Mesendoderm (in vitro differentiated cells): ENCODE measurements at regions not wholly inside any gene's neighbourhood (a gene's known extent, or its start where the extent isn't known, plus 50 kb on each side); places are given as distances from the start of the nearest gene placed in this dataset.

Experiments
- DNase-seq: peaks from one replicate; pipeline ENCODE4 v3.0.0; 2013
- H2AK5ac ChIP-seq: 2 replicates; pipeline ENCODE4 v1.6.1; 2013; ENCODE audit warnings: low read length, inconsistent platforms
- H2BK120ac ChIP-seq: 2 replicates; pipeline ENCODE4 v1.6.1; 2013; ENCODE audit warnings: low read depth, mild to moderate bottlenecking, low read length, moderate library complexity, mixed read lengths
- H2BK15ac ChIP-seq: replicated peaks from 2 replicates; pipeline ENCODE4 v1.6.1; 2013; ENCODE audit warnings: low read depth, mild to moderate bottlenecking, moderate library complexity
- H2BK5ac ChIP-seq: 2 replicates; pipeline ENCODE4 v1.6.1; 2013; ENCODE audit warnings: low read length, inconsistent platforms
- H3K18ac ChIP-seq: 2 replicates; pipeline ENCODE4 v1.6.1; 2013; ENCODE audit warnings: mild to moderate bottlenecking, low read length, mixed read lengths
- H3K23ac ChIP-seq: one replicate; pipeline ENCODE4 v1.6.1; 2013; ENCODE audit warnings: low read length
- H3K27ac ChIP-seq: 2 replicates; pipeline ENCODE4 v1.5.1; 2013; ENCODE audit warnings: low read depth, mild to moderate bottlenecking, inconsistent platforms, low read length, moderate library complexity
- H3K27me3 ChIP-seq: 2 replicates; pipeline ENCODE4 v1.6.1; 2013; ENCODE audit warnings: low read length, control low read depth, mild to moderate bottlenecking, inconsistent platforms; ENCODE audit not compliant: insufficient read depth, poor library complexity
- H3K36me3 ChIP-seq: 2 replicates; pipeline ENCODE4 v1.6.1; 2013; ENCODE audit warnings: low read length, inconsistent platforms; ENCODE audit not compliant: control insufficient read depth, insufficient read depth
- H3K4ac ChIP-seq: one replicate; pipeline ENCODE4 v1.6.1; 2013; ENCODE audit warnings: low read depth, mild to moderate bottlenecking, low read length, moderate library complexity
- H3K4me1 ChIP-seq: 2 replicates; pipeline ENCODE4 v1.6.1; 2013; ENCODE audit warnings: low read depth, low read length, inconsistent platforms; ENCODE audit not compliant: control insufficient read depth
- H3K4me2 ChIP-seq: 2 replicates; pipeline ENCODE4 v1.6.1; 2013; ENCODE audit warnings: low read length
- H3K4me3 ChIP-seq: 2 replicates; pipeline ENCODE4 v1.5.1; 2013; ENCODE audit warnings: mild to moderate bottlenecking, low read length
- H3K56ac ChIP-seq: one replicate; pipeline ENCODE4 v1.6.1; 2013; ENCODE audit warnings: low read length
- H3K79me1 ChIP-seq: 2 replicates; pipeline ENCODE4 v1.6.1; 2013; ENCODE audit warnings: low read length, inconsistent platforms
- H3K79me2 ChIP-seq: 2 replicates; pipeline ENCODE4 v1.6.1; 2013; ENCODE audit warnings: mild to moderate bottlenecking, low read length; ENCODE audit not compliant: control insufficient read depth, insufficient read depth
- H3K9ac ChIP-seq: 2 replicates; pipeline ENCODE4 v1.6.1; 2013; ENCODE audit warnings: low read length, inconsistent platforms
- H4K5ac ChIP-seq: one replicate; pipeline ENCODE4 v1.6.1; 2013; ENCODE audit warnings: low read length
- H4K8ac ChIP-seq: one replicate; pipeline ENCODE4 v1.6.1; 2013; ENCODE audit warnings: low read depth, mild to moderate bottlenecking, control low read depth, low read length, moderate library complexity
- WGBS: extraction: QIAGEN DNeasy Blood & Tissue Kit; methylation state at CpG from one replicate; pipeline ENCODE4 v1.1.7; 2013; ENCODE audit warnings: low lambda C conversion rate, missing lambda C conversion rate; ENCODE audit not compliant: insufficient coverage; ENCODE audit errors: extremely low coverage; 5-methylcytosine and 5-hydroxymethylcytosine counted together

DNA sequence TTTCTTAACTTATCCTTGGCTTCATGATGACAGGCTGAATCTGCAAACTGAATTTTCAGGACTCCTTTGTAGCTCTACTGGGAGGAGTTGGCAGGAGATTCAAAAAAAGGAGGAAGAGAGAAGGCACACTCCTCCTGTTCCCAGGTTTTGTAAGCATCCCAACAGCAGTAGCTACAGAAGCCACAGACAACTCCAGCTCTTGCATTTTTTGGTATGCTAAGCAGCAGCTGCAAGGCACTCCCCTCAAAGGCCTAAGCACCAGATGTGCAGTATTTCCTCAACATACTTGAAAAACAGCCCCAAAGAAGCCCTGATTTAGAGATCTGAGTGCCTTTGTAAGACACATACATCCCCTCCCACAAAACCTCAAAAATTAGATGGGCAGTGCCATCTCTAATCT is 328.6 kb upstream of the SYNCRIP start:
- no peak overlapping the region for H2BK5ac ChIP-seq
- no peaks in the 10 kb centered on the region for H3K4me1 ChIP-seq
- no peaks in the 10 kb centered on the region for H3K79me1 ChIP-seq
- H3K9ac ChIP-seq, result no peak overlapping the region
- no peak overlapping the region for H3K4ac ChIP-seq
- H3K79me2 ChIP-seq, result no peaks in the 10 kb centered on the region
- no peak for DNase-seq
- no peak overlapping the region for H3K18ac ChIP-seq
- no peak overlapping the region for H4K8ac ChIP-seq
- no peak overlapping the region for H3K27ac ChIP-seq
- no peak overlapping the region for H3K4me3 ChIP-seq
- no peak overlapping the region for H3K4me2 ChIP-seq
- H3K36me3 ChIP-seq, result no peaks in the 10 kb centered on the region
- H2AK5ac ChIP-seq, result no peak overlapping the region
- no peak overlapping the region for H3K23ac ChIP-seq
- no peaks in the 10 kb centered on the region for H3K27me3 ChIP-seq
- H2BK15ac ChIP-seq, result no peak overlapping the region
- no peak overlapping the region for H4K5ac ChIP-seq
- H3K56ac ChIP-seq, result no peak overlapping the region
- no peak overlapping the region for H2BK120ac ChIP-seq

DNA sequence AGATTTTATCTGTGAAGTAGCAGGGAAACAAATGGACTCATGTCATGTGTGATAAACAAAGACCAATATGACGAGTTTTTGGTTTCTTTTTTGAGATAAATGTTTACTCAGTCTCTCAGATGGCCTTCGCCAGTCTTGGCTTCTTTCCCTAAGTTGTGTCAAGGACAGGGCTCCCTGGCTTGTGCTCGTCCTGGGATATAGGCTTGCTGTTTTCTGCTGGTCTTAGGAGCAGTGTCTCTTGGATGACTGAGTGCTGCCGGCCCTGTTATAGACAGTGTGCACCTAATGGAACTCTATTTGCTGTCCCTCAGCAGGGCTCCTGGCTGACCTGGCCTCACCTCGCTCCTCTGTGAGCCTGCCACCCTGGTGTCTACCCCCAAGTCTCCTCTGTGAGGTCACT is 324.1 kb upstream of the SYNCRIP start:
- Histone ChIP-seq H3K36me3 (no peaks in the 10 kb centered on the region), H3K27ac (no peak overlapping the region), H3K4me1 (no peaks in the 10 kb centered on the region), H3K4me3 (no peak overlapping the region), H3K27me3 (no peaks in the 10 kb centered on the region), H3K79me2 (no peaks in the 10 kb centered on the region), H4K5ac (no peak overlapping the region), H3K9ac (no peak overlapping the region), H3K18ac (no peak overlapping the region), H2AK5ac (no peak overlapping the region), H2BK5ac (no peak overlapping the region), H2BK15ac (no peak overlapping the region), H3K79me1 (no peaks in the 10 kb centered on the region), H4K8ac (no peak overlapping the region), H3K4me2 (no peak overlapping the region), H3K4ac (no peak overlapping the region), H3K23ac (no peak overlapping the region), H2BK120ac (no peak overlapping the region), H3K56ac (no peak overlapping the region)
- DNase-seq, result no peak
- no CpG with 5 or more reads among the region's 5 CpGs for whole genome bisulfite sequencing

GRCh38 chr6:85961746-85962145 is 319.1 kb upstream of the SYNCRIP start:
- no peak overlapping the region for H2BK15ac ChIP-seq
- H3K79me2 ChIP-seq, result no peaks in the 10 kb centered on the region

DNA sequence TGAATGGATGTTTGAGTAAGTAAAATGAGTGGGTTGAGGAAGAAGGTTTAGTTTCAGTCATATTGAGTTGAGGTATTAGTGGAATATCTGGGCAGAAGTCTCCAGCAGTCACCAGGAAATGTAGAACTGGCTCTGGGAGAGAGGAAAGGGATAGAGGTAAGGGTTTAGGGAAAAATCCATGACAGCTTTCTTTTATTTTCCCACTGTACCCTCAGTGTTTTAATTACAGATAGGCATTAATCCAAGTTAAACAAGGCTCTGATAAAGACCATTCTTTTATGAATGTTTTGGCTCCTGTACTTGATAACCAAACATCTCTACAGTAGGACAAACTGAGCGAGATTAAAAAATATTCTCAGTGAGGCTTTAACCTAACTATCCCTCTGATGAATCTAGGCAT is 318.4 kb upstream of the SYNCRIP start:
- DNase-seq, result no peak
- no peak overlapping the region for H4K5ac ChIP-seq
- no peak overlapping the region for H2BK5ac ChIP-seq
- no peaks in the 10 kb centered on the region for H3K79me1 ChIP-seq
- no peak overlapping the region for H4K8ac ChIP-seq
- H3K18ac ChIP-seq, result no peak overlapping the region
- no peak overlapping the region for H3K4me2 ChIP-seq
- H2BK15ac ChIP-seq, result no peak overlapping the region
- H3K36me3 ChIP-seq, result no peaks in the 10 kb centered on the region
- H3K79me2 ChIP-seq, result no peaks in the 10 kb centered on the region
- no peaks in the 10 kb centered on the region for H3K4me1 ChIP-seq
- no peak overlapping the region for H2BK120ac ChIP-seq
- H3K27ac ChIP-seq, result no peak overlapping the region
- H3K56ac ChIP-seq, result no peak overlapping the region
- H3K4me3 ChIP-seq, result no peak overlapping the region
- H3K9ac ChIP-seq, result no peak overlapping the region
- no CpG with 5 or more reads among the region's 1 CpG for WGBS
- no peak overlapping the region for H3K23ac ChIP-seq
- no peak overlapping the region for H3K4ac ChIP-seq
- H2AK5ac ChIP-seq, result no peak overlapping the region
- H3K27me3 ChIP-seq, result no peaks in the 10 kb centered on the region

More at GRCh38 chr6:85961746-85962145, 319.1 kb upstream of the SYNCRIP start:
- Histone ChIP-seq H3K56ac (no peak overlapping the region), H2BK120ac (no peak overlapping the region), H3K4ac (no peak overlapping the region), H3K27me3 (no peaks in the 10 kb centered on the region), H4K8ac (no peak overlapping the region), H2BK5ac (no peak overlapping the region), H3K4me2 (no peak overlapping the region), H3K27ac (no peak overlapping the region), H4K5ac (no peak overlapping the region), H3K4me1 (no peaks in the 10 kb centered on the region), H3K79me1 (no peaks in the 10 kb centered on the region), H3K4me3 (no peak overlapping the region), H3K9ac (no peak overlapping the region), H3K18ac (no peak overlapping the region), H2AK5ac (no peak overlapping the region), H3K36me3 (no peaks in the 10 kb centered on the region), H3K23ac (no peak overlapping the region)
- no peak for DNase-seq

GRCh38 chr6:85948481-85948880 is 305.8 kb upstream of the SYNCRIP start:
- no peak overlapping the region for H3K18ac ChIP-seq

GRCh38 chr6:85945459-85946185 is 302.9 kb upstream of the SYNCRIP start:
- WGBS, result no CpG with 5 or more reads among the region's 6 CpGs

More at GRCh38 chr6:85948481-85948880, 305.8 kb upstream of the SYNCRIP start:
- Histone ChIP-seq H3K27ac (no peak overlapping the region), H2BK15ac (no peak overlapping the region), H3K23ac (no peak overlapping the region), H3K4me3 (no peak overlapping the region), H2AK5ac (no peak overlapping the region), H3K79me2 (no peaks in the 10 kb centered on the region), H4K5ac (no peak overlapping the region), H2BK120ac (no peak overlapping the region), H3K4ac (no peak overlapping the region), H4K8ac (no peak overlapping the region), H3K9ac (no peak overlapping the region), H3K27me3 (no peaks in the 10 kb centered on the region), H3K56ac (no peak overlapping the region), H3K4me1 (no peaks in the 10 kb centered on the region), H3K4me2 (no peak overlapping the region), H3K36me3 (no peaks in the 10 kb centered on the region), H3K79me1 (no peaks in the 10 kb centered on the region), H2BK5ac (no peak overlapping the region)
- WGBS, result no CpG with 5 or more reads among the region's 3 CpGs
- no peak for DNase-seq

More at GRCh38 chr6:85945459-85946185, 302.9 kb upstream of the SYNCRIP start:
- no peak overlapping the region for H3K9ac ChIP-seq
- H3K4me1 ChIP-seq, result no peaks in the 10 kb centered on the region
- no peaks in the 10 kb centered on the region for H3K36me3 ChIP-seq
- no peak overlapping the region for H2AK5ac ChIP-seq
- H3K27me3 ChIP-seq, result no peaks in the 10 kb centered on the region
- H3K27ac ChIP-seq, result no peak overlapping the region
- no peak overlapping the region for H2BK5ac ChIP-seq
- H2BK15ac ChIP-seq, result no peak overlapping the region
- no peak overlapping the region for H3K4ac ChIP-seq
- no peak for DNase-seq
- no peak overlapping the region for H3K18ac ChIP-seq
- no peak overlapping the region for H3K56ac ChIP-seq
- H3K4me3 ChIP-seq, result no peak overlapping the region
- H3K79me1 ChIP-seq, result no peaks in the 10 kb centered on the region
- no peak overlapping the region for H4K5ac ChIP-seq
- H2BK120ac ChIP-seq, result no peak overlapping the region
- H4K8ac ChIP-seq, result no peak overlapping the region
- H3K4me2 ChIP-seq, result no peak overlapping the region
- H3K79me2 ChIP-seq, result no peaks in the 10 kb centered on the region
- no peak overlapping the region for H3K23ac ChIP-seq
